ENCODE measurements at regions not wholly inside any gene's neighbourhood (a gene's known extent, or its start where the extent isn't known, plus 50 kb on each side); places are given as distances from the start of the nearest gene placed in this dataset.

DNA sequence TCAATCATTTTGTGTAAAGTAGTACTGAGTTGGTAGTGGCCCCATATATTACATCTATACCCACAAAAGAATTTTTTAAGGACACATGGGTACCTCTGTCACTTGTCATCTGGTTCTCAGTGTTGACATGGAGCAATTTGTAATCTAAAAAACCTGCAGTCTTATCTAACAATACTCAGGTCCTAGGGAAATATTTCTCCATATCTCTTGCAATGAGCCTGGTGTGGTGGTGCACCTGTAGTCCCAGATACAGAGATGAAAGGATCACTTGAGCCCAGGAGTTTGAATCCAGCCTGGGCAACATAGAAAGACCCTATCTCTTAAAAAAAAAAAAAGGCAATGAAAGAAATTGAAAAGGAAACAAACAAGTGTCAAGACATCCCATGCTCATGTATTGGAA lies 70.7 kb upstream of the ZNF30 start:
- TF ChIP-seq POLR2AphosphoS5 (IDR thresholded peaks at IDR 0.05) = no peak
- TF ChIP-seq, protein P1, sequence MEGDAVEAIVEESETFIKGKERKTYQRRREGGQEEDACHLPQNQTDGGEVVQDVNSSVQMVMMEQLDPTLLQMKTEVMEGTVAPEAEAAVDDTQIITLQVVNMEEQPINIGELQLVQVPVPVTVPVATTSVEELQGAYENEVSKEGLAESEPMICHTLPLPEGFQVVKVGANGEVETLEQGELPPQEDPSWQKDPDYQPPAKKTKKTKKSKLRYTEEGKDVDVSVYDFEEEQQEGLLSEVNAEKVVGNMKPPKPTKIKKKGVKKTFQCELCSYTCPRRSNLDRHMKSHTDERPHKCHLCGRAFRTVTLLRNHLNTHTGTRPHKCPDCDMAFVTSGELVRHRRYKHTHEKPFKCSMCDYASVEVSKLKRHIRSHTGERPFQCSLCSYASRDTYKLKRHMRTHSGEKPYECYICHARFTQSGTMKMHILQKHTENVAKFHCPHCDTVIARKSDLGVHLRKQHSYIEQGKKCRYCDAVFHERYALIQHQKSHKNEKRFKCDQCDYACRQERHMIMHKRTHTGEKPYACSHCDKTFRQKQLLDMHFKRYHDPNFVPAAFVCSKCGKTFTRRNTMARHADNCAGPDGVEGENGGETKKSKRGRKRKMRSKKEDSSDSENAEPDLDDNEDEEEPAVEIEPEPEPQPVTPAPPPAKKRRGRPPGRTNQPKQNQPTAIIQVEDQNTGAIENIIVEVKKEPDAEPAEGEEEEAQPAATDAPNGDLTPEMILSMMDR (IDR thresholded peaks at IDR 0.05) = no peak
- TF ChIP-seq POLR2A (IDR thresholded peaks at IDR 0.05) = no peak

All from stomach (tissue), 4 donors.